ENCODE measurements at regions not wholly inside any gene's neighbourhood (a gene's known extent, or its start where the extent isn't known, plus 50 kb on each side); places are given as distances from the start of the nearest gene placed in this dataset.
"Not testable (repeated sequence)": the region's sequence is repeated elsewhere in the genome, so short reads cannot be mapped to it uniquely, and the experiment has no call there.

DNA sequence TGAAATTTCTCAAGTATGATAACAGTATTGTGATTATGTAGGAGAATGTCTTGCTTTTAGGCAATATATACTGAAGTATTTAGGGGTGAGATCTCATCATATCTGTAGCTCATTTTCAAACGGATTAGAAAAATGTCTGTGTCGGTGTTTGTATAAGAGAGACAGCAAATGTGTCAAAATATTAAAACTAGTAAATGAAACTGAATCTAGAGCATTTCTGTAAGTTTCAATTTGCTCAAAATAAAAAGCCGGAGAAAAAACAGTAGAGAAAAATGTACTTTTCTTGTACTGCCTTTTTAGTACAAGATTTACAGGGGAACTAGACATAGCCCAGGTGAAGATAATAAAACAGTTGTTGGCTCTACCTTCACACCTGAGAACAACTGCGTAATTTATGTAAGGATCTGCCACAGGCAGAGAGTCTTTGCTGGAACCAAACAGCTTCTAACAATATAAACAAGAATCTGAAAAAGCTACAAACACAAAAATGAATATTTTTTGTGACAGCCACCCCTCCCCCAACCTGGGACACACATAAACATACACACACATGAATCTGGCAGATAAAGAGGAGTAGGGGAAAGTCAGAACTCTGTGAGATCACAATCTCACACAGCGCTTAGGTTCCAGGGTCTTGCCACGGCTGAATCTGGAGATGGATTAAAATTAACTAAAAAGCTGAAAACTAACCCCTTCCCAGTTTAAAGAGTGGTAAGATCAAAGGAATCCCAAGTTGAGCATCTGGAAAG is 153.3 kb downstream of the AVL9 start:
- DNase-seq (ENCODE audit: low read depth in 2 of 2): no peak

DNA sequence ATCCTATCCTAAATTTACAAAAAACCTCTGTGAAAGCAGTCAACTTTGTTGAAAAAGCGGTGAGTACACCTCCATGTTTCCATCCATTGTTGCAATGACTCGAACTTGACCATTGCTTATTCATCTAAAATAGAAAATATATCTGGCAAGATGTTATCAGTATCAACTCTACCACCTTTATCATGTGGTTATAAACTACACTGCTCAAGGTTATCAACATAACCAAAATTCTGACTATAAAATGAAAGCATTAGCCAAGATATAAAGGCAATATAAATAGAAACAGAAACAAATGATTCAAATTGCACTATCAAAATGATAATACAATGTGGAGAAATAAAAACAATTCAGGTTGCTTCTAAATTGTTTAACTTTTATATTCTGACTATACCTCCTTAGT is 150.0 kb downstream of the AVL9 start:
- DNase-seq (ENCODE audit: low read depth in 2 of 2): not testable (repeated sequence)

DNA sequence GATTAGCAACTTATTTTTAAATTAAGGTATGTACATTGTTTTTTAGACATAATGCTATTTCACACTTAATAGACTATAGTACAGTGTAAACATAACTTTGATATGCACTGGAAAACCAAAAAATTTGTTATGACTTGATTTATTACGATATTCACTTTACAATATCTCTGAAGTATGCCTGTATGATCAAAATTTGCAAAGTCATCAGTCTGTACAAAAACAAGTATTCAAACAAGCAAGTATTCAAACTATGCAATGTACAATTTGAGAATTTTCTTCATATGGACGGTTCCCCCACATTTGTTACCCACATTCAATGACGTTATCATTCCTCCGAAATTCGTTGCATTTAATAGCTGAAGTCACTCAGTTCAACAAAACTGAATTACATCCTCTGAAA is 147.9 kb downstream of the AVL9 start:
- no peak for DNase-seq (ENCODE audit: low read depth in 2 of 2)

- DNase-seq (ENCODE audit: low read depth in 2 of 2): no peak
These were observed 143.8 kb downstream of the AVL9 start for GRCh38 chr7:32639122-32639521.

DNA sequence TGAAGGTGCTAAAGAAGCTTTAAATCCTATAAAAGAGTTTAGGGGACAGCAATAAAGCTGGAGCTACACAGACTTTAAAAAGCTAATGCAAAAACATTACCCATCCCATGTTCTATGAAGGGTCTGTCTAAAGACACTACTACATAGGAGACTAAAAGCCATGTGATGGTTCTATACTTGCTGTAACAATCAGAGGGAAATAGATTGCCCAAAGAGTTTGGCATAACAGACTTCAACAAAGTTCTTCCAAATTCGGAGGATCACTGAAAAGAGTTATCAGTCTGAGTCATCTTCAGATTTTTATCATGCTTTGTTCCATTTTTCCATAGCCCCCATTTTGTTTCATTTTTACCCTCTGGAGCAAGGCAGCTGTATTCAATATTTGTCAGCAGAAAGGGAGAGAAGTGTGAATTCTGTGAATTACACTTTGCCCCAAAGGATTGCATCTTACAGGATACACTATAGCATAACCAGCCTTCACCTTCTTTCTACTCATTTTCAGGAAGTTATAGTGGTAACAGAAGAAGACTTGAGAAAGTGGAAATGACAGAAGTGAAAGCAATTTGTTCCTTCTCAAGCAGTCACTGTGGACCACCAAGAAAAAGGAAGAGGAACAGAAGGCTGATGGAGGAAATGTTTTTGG is 143.3 kb downstream of the AVL9 start:
- DNase-seq (ENCODE audit: low read depth in 2 of 2): not testable (repeated sequence)

Measured in activated CD4-positive, alpha-beta T cell treated with anti-CD3 and anti-CD28 coated beads for 24 hours (primary cell).